Fibroblast of lung (primary cell): ENCODE measurements at regions not wholly inside any gene's neighbourhood (a gene's known extent, or its start where the extent isn't known, plus 50 kb on each side); places are given as distances from the start of the nearest gene placed in this dataset.

Experiments
- CTCF ChIP-seq, 2 donors: IDR thresholded peaks in 1 of 2; conservative IDR thresholded peaks in 1 of 2; 1 replicate in 1 of 2; 2 replicates in 1 of 2; pipeline ENCODE4 v1.5.1; 2011 to 2012; ENCODE audit warnings: low read length in 2 of 2, control low read depth in 1 of 2, inconsistent platforms in 1 of 2, low read depth in 1 of 2, mild to moderate bottlenecking in 1 of 2
- EZH2 ChIP-seq: IDR thresholded peaks from 2 replicates; pipeline ENCODE4 v1.5.1; 2012; ENCODE audit warnings: low read length, control low read depth, mild to moderate bottlenecking; ENCODE audit errors: missing control alignments

DNA sequence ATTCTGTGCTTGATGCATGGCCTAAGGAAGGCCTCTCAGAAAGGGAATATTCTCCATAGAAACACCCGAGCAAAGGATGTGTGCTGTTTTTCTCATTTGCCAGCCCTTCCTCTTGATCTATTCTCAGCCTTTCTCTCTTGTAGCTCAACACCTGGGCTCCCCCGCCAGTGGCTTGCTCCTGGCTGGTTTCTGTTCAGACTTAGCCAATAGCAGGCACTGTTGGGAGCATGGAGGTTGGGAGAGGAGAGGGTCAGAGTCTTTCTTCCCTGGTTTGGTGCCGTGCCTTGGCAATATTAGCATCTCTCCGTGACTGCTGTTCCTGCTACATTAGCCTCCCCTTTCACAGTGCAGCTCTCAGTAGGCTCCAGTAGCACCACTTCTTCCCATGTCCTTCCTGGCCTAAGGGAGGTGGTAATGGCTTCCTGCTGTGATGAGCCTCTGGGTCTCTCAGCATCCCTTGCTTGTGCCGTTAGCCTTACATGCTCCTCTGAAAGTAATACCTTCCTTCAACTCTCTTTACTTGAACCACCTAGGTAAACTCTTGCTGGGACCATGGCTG lies 269.7 kb upstream of the GAS1 start:
- no peak for TF ChIP-seq CTCF (conservative IDR thresholded peaks at IDR 0.05 in 1 of 2, IDR thresholded peaks at IDR 0.05 in 1 of 2; ENCODE audit: low read depth in 1 of 2, low read length in 2 of 2)
- TF ChIP-seq EZH2 = no peak
